H9 (cell line): ENCODE measurements at regions not wholly inside any gene's neighbourhood (a gene's known extent, or its start where the extent isn't known, plus 50 kb on each side); places are given as distances from the start of the nearest gene placed in this dataset.

Experiments
- DNase-seq: peaks from one replicate; pipeline ENCODE4 v3.0.0-alpha.2; 2017
- H2AFZ ChIP-seq: one replicate; pipeline ENCODE4 v1.6.1; 2013; ENCODE audit warnings: mild to moderate bottlenecking, low read length, control low read depth, moderate library complexity
- H2AK5ac ChIP-seq: 2 replicates; pipeline ENCODE4 v1.6.1; 2013; ENCODE audit warnings: low read length, control low read depth, mixed read lengths; ENCODE audit not compliant: insufficient read length
- H2BK120ac ChIP-seq: one replicate; pipeline ENCODE4 v1.6.1; 2013; ENCODE audit warnings: low read depth, mild to moderate bottlenecking, low read length, control low read depth, inconsistent platforms; ENCODE audit not compliant: poor library complexity, severe bottlenecking
- H2BK12ac ChIP-seq: 2 replicates; pipeline ENCODE4 v1.6.1; 2013; ENCODE audit warnings: low read length, control low read depth, mixed read lengths, low read depth; ENCODE audit not compliant: insufficient read length
- H2BK15ac ChIP-seq: 2 replicates; pipeline ENCODE4 v1.6.1; 2013; ENCODE audit warnings: low read depth, low read length, control low read depth
- H2BK20ac ChIP-seq: one replicate; pipeline ENCODE4 v1.6.1; 2013; ENCODE audit warnings: low read depth, mild to moderate bottlenecking, low read length, control low read depth, inconsistent platforms; ENCODE audit not compliant: poor library complexity, severe bottlenecking
- H2BK5ac ChIP-seq: 2 replicates; pipeline ENCODE4 v1.6.1; 2013; ENCODE audit warnings: low read length, control low read depth, mixed read lengths; ENCODE audit not compliant: insufficient read length
- H3K14ac ChIP-seq: 2 replicates; pipeline ENCODE4 v1.6.1; 2013; ENCODE audit warnings: low read length, control low read depth; ENCODE audit not compliant: insufficient read depth
- H3K18ac ChIP-seq: 2 replicates; pipeline ENCODE4 v1.6.1; 2013; ENCODE audit warnings: low read depth, mild to moderate bottlenecking, mixed read lengths, low read length, control low read depth; ENCODE audit not compliant: insufficient read length
- H3K23ac ChIP-seq: 2 replicates; pipeline ENCODE4 v1.6.1; 2013; ENCODE audit warnings: low read length, control low read depth, mixed read lengths, low read depth; ENCODE audit not compliant: insufficient read length
- H3K23me2 ChIP-seq: 2 replicates; pipeline ENCODE4 v1.6.1; 2013; ENCODE audit warnings: low read depth, mild to moderate bottlenecking, mixed read lengths, low read length, control low read depth; ENCODE audit not compliant: insufficient read length, poor library complexity, severe bottlenecking
- H3K27ac ChIP-seq: 2 replicates; pipeline ENCODE4 v1.5.1; 2013; ENCODE audit warnings: low read length, control low read depth, mixed read lengths, low read depth; ENCODE audit not compliant: insufficient read length
- H3K27me3 ChIP-seq: 2 replicates; pipeline ENCODE4 v1.6.1; 2013; ENCODE audit warnings: low read length, control low read depth, inconsistent platforms; ENCODE audit not compliant: insufficient read depth
- H3K4ac ChIP-seq: 2 replicates; pipeline ENCODE4 v1.6.1; 2013; ENCODE audit warnings: low read depth, mild to moderate bottlenecking, control low read depth, inconsistent platforms, low read length, moderate library complexity
- H3K4me1 ChIP-seq: 2 replicates; pipeline ENCODE4 v1.6.1; 2013; ENCODE audit warnings: low read length, control low read depth, inconsistent platforms; ENCODE audit not compliant: insufficient read depth
- H3K4me2 ChIP-seq: 2 replicates; pipeline ENCODE4 v1.6.1; 2013; ENCODE audit warnings: low read length, control low read depth, mixed read lengths; ENCODE audit not compliant: insufficient read length, insufficient read depth
- H3K56ac ChIP-seq: 2 replicates; pipeline ENCODE4 v1.6.1; 2013; ENCODE audit warnings: low read depth, mild to moderate bottlenecking, mixed read lengths, low read length, control low read depth; ENCODE audit not compliant: insufficient read length
- H3K79me1 ChIP-seq: 2 replicates; pipeline ENCODE4 v1.6.1; 2013; ENCODE audit warnings: low read depth, mild to moderate bottlenecking, moderate library complexity, low read length, control low read depth, inconsistent platforms; ENCODE audit not compliant: insufficient read depth, poor library complexity, severe bottlenecking
- H3K79me2 ChIP-seq: 2 replicates; pipeline ENCODE4 v1.6.1; 2013; ENCODE audit warnings: low read length, control low read depth, inconsistent platforms; ENCODE audit not compliant: insufficient read depth
- H3K9ac ChIP-seq: 2 replicates; pipeline ENCODE4 v1.6.1; 2013; ENCODE audit warnings: low read length, control low read depth, mixed read lengths; ENCODE audit not compliant: insufficient read length; ENCODE audit errors: extremely low read depth
- H3K9me3 ChIP-seq: one replicate; pipeline ENCODE4 v1.6.1; 2013; ENCODE audit warnings: low read depth, low read length, inconsistent platforms; ENCODE audit not compliant: control insufficient read depth
- H3T11ph ChIP-seq: one replicate; pipeline ENCODE4 v1.6.1; 2013; ENCODE audit warnings: mild to moderate bottlenecking, low read length, control low read depth, inconsistent platforms
- H4K20me1 ChIP-seq: one replicate; pipeline ENCODE4 v1.6.1; 2013; ENCODE audit not compliant: control insufficient read depth, insufficient read length, insufficient read depth
- H4K5ac ChIP-seq: 2 replicates; pipeline ENCODE4 v1.6.1; 2013; ENCODE audit warnings: low read depth, mild to moderate bottlenecking, mixed read lengths, low read length, control low read depth; ENCODE audit not compliant: insufficient read length
- H4K8ac ChIP-seq: replicated peaks from 2 replicates; pipeline ENCODE4 v1.6.1; 2013; ENCODE audit warnings: low read length, control low read depth, mixed read lengths, low read depth; ENCODE audit not compliant: insufficient read length
- H4K91ac ChIP-seq: 2 replicates; pipeline ENCODE4 v1.6.1; 2013; ENCODE audit warnings: low read depth, mild to moderate bottlenecking, moderate library complexity, mixed read lengths, low read length, control low read depth; ENCODE audit not compliant: insufficient read length
- H3K27ac Mint-ChIP-seq, 3 experiments: 2 replicates in 2 of 3; 3 replicates in 1 of 3; pipeline ENCODE4 v1.8.0; 2020 to 2021; ENCODE audit warnings: mixed read lengths in 3 of 3, mild to moderate bottlenecking in 1 of 3, moderate library complexity in 1 of 3
- H3K27me3 Mint-ChIP-seq: 2 replicates; pipeline ENCODE4 v1.8.0; 2021; ENCODE audit warnings: low read depth, mild to moderate bottlenecking, moderate library complexity, mixed read lengths
- H3K36me3 Mint-ChIP-seq, 3 experiments: 2 replicates in 2 of 3; 3 replicates in 1 of 3; pipeline ENCODE4 v1.8.0; 2020 to 2021; ENCODE audit warnings: low read depth in 3 of 3, mixed read lengths in 3 of 3; ENCODE audit not compliant: insufficient read depth in 1 of 3
- H3K4me1 Mint-ChIP-seq, 2 experiments: 2 replicates each; pipeline ENCODE4 v1.8.0; 2020; ENCODE audit warnings: mixed read lengths in 2 of 2
- H3K4me3 Mint-ChIP-seq, 2 experiments: 2 replicates in 1 of 2; 3 replicates in 1 of 2; pipeline ENCODE4 v1.8.0; 2020 to 2021; ENCODE audit warnings: mild to moderate bottlenecking in 2 of 2, mixed read lengths in 2 of 2, moderate library complexity in 1 of 2
- H3K9me3 Mint-ChIP-seq, 2 experiments: 2 replicates in 1 of 2; 3 replicates in 1 of 2; pipeline ENCODE4 v1.8.0; 2020; ENCODE audit warnings: mild to moderate bottlenecking in 2 of 2, mixed read lengths in 2 of 2, moderate library complexity in 1 of 2
- CTCF ChIP-seq: fragments of 200-600 bp; sonication (generic); conservative IDR thresholded peaks from 3 replicates; pipeline ENCODE4 v1.8.0; 2021; ENCODE audit warnings: antibody characterized with exemption, mild to moderate bottlenecking
- WGBS: extraction: QIAGEN DNeasy Blood & Tissue Kit; methylation state at CpG from one replicate; pipeline ENCODE4 v1.1.7; 2013; ENCODE audit warnings: missing lambda C conversion rate, low lambda C conversion rate, mixed read lengths; ENCODE audit not compliant: insufficient read length; ENCODE audit errors: extremely low coverage; 5-methylcytosine and 5-hydroxymethylcytosine counted together

- no peak overlapping the region for H2AK5ac ChIP-seq
- H3K4me3 Mint-ChIP-seq: no peak overlapping the region
Observed at GRCh38 chr20:50309280-50309763, 118.7 kb downstream of the CEBPB start.

More at GRCh38 chr20:50309280-50309763, 118.7 kb downstream of the CEBPB start:
- H3K79me2 ChIP-seq: no peaks in the 10 kb centered on the region
- H4K5ac ChIP-seq: no peak overlapping the region
- H4K91ac ChIP-seq: no peak overlapping the region
- H3K4me1 ChIP-seq: peaks cover 5% of the 10 kb centered on the region
- no peak overlapping the region for H4K8ac ChIP-seq
- no peaks in the 10 kb centered on the region for H3K27me3 ChIP-seq
- no peak overlapping the region for H3K14ac ChIP-seq
- no peaks in the 10 kb centered on the region for H3K36me3 Mint-ChIP-seq
- H3K23me2 ChIP-seq: no peaks in the 10 kb centered on the region
- no peak overlapping the region for H3K56ac ChIP-seq
- H3K4ac ChIP-seq: no peak overlapping the region
- no peak overlapping the region for H3K4me2 ChIP-seq
- H3K79me1 ChIP-seq: no peaks in the 10 kb centered on the region
- peaks cover 14 to 27% of the 10 kb centered on the region in 2 experiments for H3K4me1 Mint-ChIP-seq
- H3K9me3 ChIP-seq: no peaks in the 10 kb centered on the region
- no peak overlapping the region for H2BK20ac ChIP-seq
- H3K27me3 Mint-ChIP-seq: peaks cover 3% of the 10 kb centered on the region; the same call in 1 of the 2 replicates
- no peak overlapping the region for H2BK12ac ChIP-seq
- no peak overlapping the region for H2AFZ ChIP-seq
- H3K9ac ChIP-seq: no peak overlapping the region
- no peaks in the 10 kb centered on the region for H3K9me3 Mint-ChIP-seq
- no peak overlapping the region for H3T11ph ChIP-seq
- H3K27ac ChIP-seq: no peak overlapping the region
- no peak overlapping the region for H3K23ac ChIP-seq
- H3K27ac Mint-ChIP-seq: no peak overlapping the region
- no peaks in the 10 kb centered on the region for H4K20me1 ChIP-seq
- no CpG with 5 or more reads among the region's 11 CpGs for WGBS
- no peak for DNase-seq
- no peak overlapping the region for H2BK120ac ChIP-seq
- no peak for TF ChIP-seq CTCF
- H2BK5ac ChIP-seq: no peak overlapping the region
- H3K18ac ChIP-seq: no peak overlapping the region
- H2BK15ac ChIP-seq: no peak overlapping the region
